H1 (cell line): ENCODE measurements at regions not wholly inside any gene's neighbourhood (a gene's known extent, or its start where the extent isn't known, plus 50 kb on each side); places are given as distances from the start of the nearest gene placed in this dataset.

ENCODE experiments used
- ATF2 ChIP-seq: IDR thresholded peaks from 2 replicates; pipeline ENCODE4 v1.6.1; 2012; ENCODE audit warnings: low read length, inconsistent platforms
- CHD7 ChIP-seq: fragments of 300-600 bp; sonication (generic); IDR thresholded peaks from 2 replicates; pipeline ENCODE4 v1.7.1; 2012; ENCODE audit warnings: low read length, moderate library complexity, mild to moderate bottlenecking, inconsistent platforms; ENCODE audit not compliant: insufficient replicate concordance
- MAFK ChIP-seq: IDR thresholded peaks from 2 replicates; pipeline ENCODE4 v1.6.1; 2012; ENCODE audit warnings: low read depth, mild to moderate bottlenecking, improper control_type of control experiment, low read length
- NRF1 ChIP-seq: IDR thresholded peaks from 2 replicates; pipeline ENCODE4 v1.6.1; 2011; ENCODE audit warnings: mild to moderate bottlenecking, low read depth, low read length, improper control_type of control experiment
- PHF8 ChIP-seq: fragments of 200-600 bp; sonication (generic); conservative IDR thresholded peaks from 2 replicates; pipeline ENCODE4 v1.7.1; 2012; ENCODE audit warnings: low read depth, mild to moderate bottlenecking, inconsistent platforms, low read length, moderate library complexity
- RXRA ChIP-seq: IDR thresholded peaks from 2 replicates; pipeline ENCODE4 v1.6.1; 2011; ENCODE audit warnings: low read depth, mild to moderate bottlenecking, low read length, moderate library complexity; ENCODE audit not compliant: insufficient read depth

- TF ChIP-seq CHD7 = no peak
- TF ChIP-seq ATF2 = no peak
- TF ChIP-seq MAFK = no peak
- TF ChIP-seq PHF8 = no peak
- no peak for TF ChIP-seq RXRA
- TF ChIP-seq NRF1 = no peak
Measured at GRCh38 chr6:122072014-122072647, 327.3 kb upstream of the HSF2 start (continued).
